Activated T-helper 1 cell treated with anti-CD3 and anti-CD28 coated beads, Interleukin-12 subunit alpha, Interleukin-12 subunit beta, Interleukin-2, Interleukin-4 antibody, amounts not matched to agents 30 ng/mL and 10 ng/mL and 1 ng/mL, durations not matched to agents 14 hours and 24 hours and 36 hours (primary cell): ENCODE measurements at regions not wholly inside any gene's neighbourhood (a gene's known extent, or its start where the extent isn't known, plus 50 kb on each side); places are given as distances from the start of the nearest gene placed in this dataset.
"Not testable (repeated sequence)": the region's sequence is repeated elsewhere in the genome, so short reads cannot be mapped to it uniquely, and the experiment has no call there.

Source experiments
- DNase-seq: peaks from one replicate; pipeline ENCODE4 v3.0.0; 2021; ENCODE audit warnings: low spot score
- H3K27ac Mint-ChIP-seq: one replicate; pipeline ENCODE4 v1.8.0; 2021; ENCODE audit warnings: mild to moderate bottlenecking, mixed read lengths
- H3K27me3 Mint-ChIP-seq: one replicate; pipeline ENCODE4 v1.8.0; 2022; ENCODE audit warnings: mild to moderate bottlenecking, moderate library complexity, mixed read lengths; ENCODE audit not compliant: insufficient read depth
- H3K36me3 Mint-ChIP-seq: one replicate; pipeline ENCODE4 v1.8.0; 2021; ENCODE audit warnings: low read depth, mixed read lengths
- H3K4me1 Mint-ChIP-seq: one replicate; pipeline ENCODE4 v1.8.0; 2021; ENCODE audit warnings: low read depth, mixed read lengths
- H3K4me3 Mint-ChIP-seq: one replicate; pipeline ENCODE4 v1.8.0; 2021; ENCODE audit warnings: mild to moderate bottlenecking, moderate library complexity, mixed read lengths
- H3K9me3 Mint-ChIP-seq: one replicate; pipeline ENCODE4 v1.8.0; 2021; ENCODE audit warnings: mixed read lengths
- intact Hi-C: fragments of 100-400 bp; cut with micrococcal nuclease; formaldehyde crosslinking; loops from one replicate; pipeline ENCODE4 v1.15.1; 2024

GRCh38 chr4:9505341-9505740, 61.1 kb downstream of the DEFB131A start:
- intact Hi-C loops, DNase-seq, H3K27me3 Mint-ChIP-seq, H3K4me3 Mint-ChIP-seq, H3K27ac Mint-ChIP-seq, H3K4me1 Mint-ChIP-seq, H3K9me3 Mint-ChIP-seq, H3K36me3 Mint-ChIP-seq: not testable (repeated sequence)

- H3K9me3 Mint-ChIP-seq, H3K4me1 Mint-ChIP-seq, H3K36me3 Mint-ChIP-seq, H3K27ac Mint-ChIP-seq, DNase-seq, H3K4me3 Mint-ChIP-seq, intact Hi-C loops, H3K27me3 Mint-ChIP-seq: not testable (repeated sequence)
Measured at GRCh38 chr4:9506672-9507071, 62.5 kb downstream of the DEFB131A start.

GRCh38 chr4:9512941-9513340, 68.7 kb downstream of the DEFB131A start:
- H3K27ac Mint-ChIP-seq, H3K4me3 Mint-ChIP-seq, intact Hi-C loops, DNase-seq, H3K4me1 Mint-ChIP-seq, H3K36me3 Mint-ChIP-seq, H3K9me3 Mint-ChIP-seq, H3K27me3 Mint-ChIP-seq: not testable (repeated sequence)

- H3K4me1 Mint-ChIP-seq, H3K27ac Mint-ChIP-seq, H3K27me3 Mint-ChIP-seq, intact Hi-C loops, H3K9me3 Mint-ChIP-seq, DNase-seq, H3K36me3 Mint-ChIP-seq, H3K4me3 Mint-ChIP-seq: not testable (repeated sequence)
Measured at GRCh38 chr4:9519631-9520030, 75.4 kb downstream of the DEFB131A start.

GRCh38 chr4:9522903-9523302, 78.7 kb downstream of the DEFB131A start:
- H3K4me1 Mint-ChIP-seq, H3K36me3 Mint-ChIP-seq, H3K4me3 Mint-ChIP-seq, DNase-seq, H3K9me3 Mint-ChIP-seq, H3K27ac Mint-ChIP-seq, intact Hi-C loops, H3K27me3 Mint-ChIP-seq: not testable (repeated sequence)

GRCh38 chr4:9524406-9524805, 80.2 kb downstream of the DEFB131A start:
- H3K4me3 Mint-ChIP-seq, H3K27me3 Mint-ChIP-seq, H3K27ac Mint-ChIP-seq, H3K4me1 Mint-ChIP-seq, DNase-seq, H3K9me3 Mint-ChIP-seq, H3K36me3 Mint-ChIP-seq, intact Hi-C loops: not testable (repeated sequence)

- H3K9me3 Mint-ChIP-seq, H3K4me1 Mint-ChIP-seq, H3K27ac Mint-ChIP-seq, H3K36me3 Mint-ChIP-seq: not testable (repeated sequence)
- Mint-ChIP-seq H3K4me3 (peak overlapping the region; percentile 64), H3K27me3 (peaks cover 27% of the 10 kb centered on the region)
- intact Hi-C loops: loop anchor here (1.0 to 5.0 kb wide), 3 partner anchors 73 to 485 kb away; no protein-coding TSS in a partner anchor
- peak; percentile 45 for DNase-seq
Measured at GRCh38 chr4:9532134-9532862, 88.1 kb downstream of the DEFB131A start.

GRCh38 chr4:9532863-9533192, 88.6 kb downstream of the DEFB131A start:
- H3K9me3 Mint-ChIP-seq, H3K4me1 Mint-ChIP-seq, H3K36me3 Mint-ChIP-seq, DNase-seq, H3K27ac Mint-ChIP-seq: not testable (repeated sequence)
- intact Hi-C loops: loop anchor here (1.0 to 5.0 kb wide), 3 partner anchors 72 to 484 kb away; no protein-coding TSS in a partner anchor
- Mint-ChIP-seq H3K4me3 (peak overlapping the region; percentile 64), H3K27me3 (peaks cover 27% of the 10 kb centered on the region)

- H3K9me3 Mint-ChIP-seq, H3K36me3 Mint-ChIP-seq, H3K27ac Mint-ChIP-seq, H3K4me3 Mint-ChIP-seq, H3K4me1 Mint-ChIP-seq, intact Hi-C loops, DNase-seq: not testable (repeated sequence)
- H3K27me3 Mint-ChIP-seq: peaks cover 18% of the 10 kb centered on the region
Measured at GRCh38 chr4:9537101-9537500, 92.9 kb downstream of the DEFB131A start.

- H3K27me3 Mint-ChIP-seq, DNase-seq, H3K4me1 Mint-ChIP-seq, H3K36me3 Mint-ChIP-seq, H3K27ac Mint-ChIP-seq, intact Hi-C loops, H3K9me3 Mint-ChIP-seq, H3K4me3 Mint-ChIP-seq: not testable (repeated sequence)
Measured at GRCh38 chr4:9539939-9540520, 95.8 kb downstream of the DEFB131A start.

GRCh38 chr4:9541388-9541915, 97.2 kb downstream of the DEFB131A start:
- H3K9me3 Mint-ChIP-seq, DNase-seq, intact Hi-C loops, H3K36me3 Mint-ChIP-seq, H3K27me3 Mint-ChIP-seq, H3K4me3 Mint-ChIP-seq, H3K27ac Mint-ChIP-seq, H3K4me1 Mint-ChIP-seq: not testable (repeated sequence)

- H3K4me1 Mint-ChIP-seq, DNase-seq, H3K27ac Mint-ChIP-seq, H3K27me3 Mint-ChIP-seq, intact Hi-C loops, H3K9me3 Mint-ChIP-seq, H3K4me3 Mint-ChIP-seq, H3K36me3 Mint-ChIP-seq: not testable (repeated sequence)
Measured at GRCh38 chr4:9544851-9545250, 100.6 kb downstream of the DEFB131A start.

- DNase-seq, H3K4me3 Mint-ChIP-seq, H3K27me3 Mint-ChIP-seq, intact Hi-C loops, H3K9me3 Mint-ChIP-seq, H3K27ac Mint-ChIP-seq, H3K36me3 Mint-ChIP-seq, H3K4me1 Mint-ChIP-seq: not testable (repeated sequence)
Measured at GRCh38 chr4:9547470-9547869, 103.3 kb downstream of the DEFB131A start.
